ENCODE measurements at regions not wholly inside any gene's neighbourhood (a gene's known extent, or its start where the extent isn't known, plus 50 kb on each side); places are given as distances from the start of the nearest gene placed in this dataset.

GRCh38 chr7:84647797-84648757, 453.5 kb upstream of the SEMA3A start:
- no peak for TF ChIP-seq CTCF (IDR thresholded peaks at IDR 0.05; ENCODE audit: poor library complexity)
- TF ChIP-seq EZH2 (IDR thresholded peaks at IDR 0.05; ENCODE audit: borderline replicate concordance), result no peak
